Bone marrow (tissue), 2 donors: ENCODE measurements at regions not wholly inside any gene's neighbourhood (a gene's known extent, or its start where the extent isn't known, plus 50 kb on each side); places are given as distances from the start of the nearest gene placed in this dataset.

Experiments used
- DNase-seq, 2 donors: peaks; one replicate each; lab custom pipeline; 2025; lab: John Stamatoyannopoulos, UW

DNA sequence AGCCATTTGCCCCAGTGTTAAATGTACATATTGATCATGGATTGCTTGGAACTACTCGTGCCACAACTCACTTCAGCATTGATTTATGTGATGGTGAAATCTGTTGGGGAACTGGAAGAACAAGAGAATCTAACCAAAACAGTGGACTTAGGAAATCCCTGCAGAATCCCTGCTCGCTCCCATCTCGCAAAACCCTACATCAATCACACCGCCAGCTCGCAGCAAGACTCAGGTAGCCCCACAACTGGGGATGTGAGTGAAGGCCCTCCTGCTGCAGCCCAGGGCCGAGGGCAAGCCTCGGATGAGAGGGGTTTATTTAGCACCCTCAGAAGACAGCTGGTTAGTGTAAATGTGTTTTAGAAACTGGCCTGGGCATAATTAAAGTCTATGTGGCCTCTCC is 171.6 kb downstream of the ANAPC1 start:
- no peak for DNase-seq

DNA sequence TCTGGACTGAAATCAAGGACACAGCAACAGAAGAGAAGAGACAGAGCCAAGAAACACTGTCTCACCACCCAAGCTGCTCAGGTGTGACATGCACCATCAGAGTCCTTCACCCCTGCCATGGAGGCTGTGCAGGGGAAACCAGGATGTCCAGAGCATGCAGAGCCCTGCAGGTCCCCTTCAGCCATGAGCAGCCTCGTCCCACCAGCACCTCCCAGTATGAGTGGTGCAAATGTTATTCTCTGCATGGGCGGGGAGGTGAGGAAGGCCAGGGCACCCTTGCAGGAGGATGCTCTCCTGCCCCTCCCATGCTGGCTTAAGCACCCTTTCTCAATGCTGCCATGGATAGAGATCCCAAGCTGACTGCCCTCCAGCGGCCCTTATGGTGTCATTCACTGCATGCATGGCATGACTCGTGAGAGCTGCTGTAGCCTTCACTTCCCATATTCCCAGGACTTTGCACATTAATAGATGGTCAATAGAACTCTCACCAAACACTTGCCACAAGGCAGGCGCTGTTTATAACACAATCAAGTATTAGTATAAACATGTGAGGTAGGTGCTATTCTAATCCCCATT is 171.0 kb downstream of the ANAPC1 start:
- no peak for DNase-seq

DNA sequence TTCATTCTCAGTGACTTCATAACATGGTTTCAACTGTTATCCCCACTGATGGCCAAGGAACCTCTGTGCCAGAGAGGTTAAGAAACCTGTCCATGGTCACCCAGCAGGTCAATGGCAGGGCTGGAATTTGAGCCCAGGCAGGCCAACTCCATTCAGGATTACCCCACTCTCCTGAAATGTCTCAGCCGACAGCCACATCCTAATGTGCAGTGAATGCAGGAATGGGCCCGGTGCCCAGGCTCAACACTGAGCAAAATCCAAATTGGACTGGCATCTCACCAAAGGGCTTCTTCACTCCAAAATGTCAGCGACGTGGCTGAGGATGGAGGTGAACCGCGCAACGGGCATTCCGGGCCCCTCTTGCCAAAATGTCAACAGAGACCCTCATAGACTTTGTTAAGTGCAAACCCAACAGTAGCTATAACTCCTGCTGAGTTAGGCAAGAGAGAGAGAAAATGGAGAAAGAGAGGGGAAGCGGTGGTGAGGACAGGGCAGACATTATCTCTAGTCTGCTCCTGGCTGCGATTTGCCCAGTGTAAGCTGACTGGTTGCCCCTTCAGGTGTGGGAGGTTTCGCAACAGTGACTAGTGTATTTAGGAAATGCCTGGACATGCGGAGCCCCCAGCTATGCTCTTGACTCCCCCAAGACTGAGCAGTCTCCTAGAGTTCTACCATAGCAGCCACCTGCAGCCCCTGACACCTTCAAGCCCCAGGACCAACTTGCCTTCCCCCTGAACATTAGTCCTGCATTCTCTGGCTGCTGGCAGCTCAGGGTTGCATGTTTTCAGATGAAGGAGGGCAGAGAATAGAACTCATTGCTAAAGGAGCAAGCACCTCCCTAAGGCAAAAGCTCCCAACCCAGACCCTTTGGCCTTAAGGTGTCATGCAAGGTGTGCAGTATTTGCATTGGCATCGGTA is 167.7 kb downstream of the ANAPC1 start:
- no peak for DNase-seq

DNA sequence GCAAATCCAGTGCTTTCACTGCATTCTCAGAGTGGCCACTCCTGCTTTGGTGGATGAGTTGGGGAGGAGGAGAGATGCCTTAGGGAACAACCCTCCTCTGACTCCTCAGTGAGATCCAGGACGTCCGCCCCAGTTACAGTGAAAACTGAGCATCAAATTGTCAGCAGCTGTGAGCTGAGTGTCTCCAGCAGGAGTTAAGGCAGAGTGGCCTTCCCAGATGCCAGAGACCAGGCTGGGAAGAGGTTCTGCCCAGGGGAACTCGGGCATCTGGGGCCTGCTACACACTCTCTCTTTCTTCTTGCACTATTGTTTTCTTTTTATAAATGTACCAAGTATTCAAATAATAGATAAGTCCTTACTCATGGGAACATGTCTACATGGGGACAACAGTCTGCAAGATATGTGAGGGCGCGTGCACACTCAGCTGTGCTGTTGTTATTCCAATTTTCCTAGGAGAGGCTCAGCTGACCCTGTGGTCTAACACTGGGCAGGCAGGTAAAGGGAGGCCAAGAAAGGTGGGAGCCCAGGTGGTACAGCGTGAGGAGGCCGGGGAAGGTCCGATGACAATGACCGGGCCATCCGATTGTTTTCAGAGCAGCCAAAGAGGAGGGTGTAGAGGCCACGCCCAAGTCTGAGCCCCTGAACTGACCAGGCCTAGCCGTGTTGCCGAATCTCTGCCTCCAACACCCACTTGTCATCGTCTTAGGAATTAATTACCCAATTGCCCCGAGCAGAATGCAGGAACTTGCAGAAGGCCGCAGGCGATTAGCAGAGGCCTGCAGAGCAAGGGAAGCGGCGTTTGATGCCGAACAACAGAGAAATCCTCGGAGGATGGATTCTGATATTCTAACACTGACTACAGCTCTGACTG is 166.9 kb downstream of the ANAPC1 start:
- DNase-seq, result no peak
